Fibroblast of pulmonary artery (primary cell): ENCODE measurements at regions not wholly inside any gene's neighbourhood (a gene's known extent, or its start where the extent isn't known, plus 50 kb on each side); places are given as distances from the start of the nearest gene placed in this dataset.

Experiments used
- DNase-seq: peaks from one replicate; pipeline ENCODE4 v3.0.0-alpha.2; 2010; ENCODE audit warnings: low read depth
- H3K4me3 ChIP-seq: replicated peaks from 2 replicates; pipeline ENCODE4 v1.5.1; 2011; ENCODE audit warnings: low read depth, mild to moderate bottlenecking, control low read depth, low read length, moderate library complexity
- TF ChIP-seq, protein P1 (sequence below): IDR thresholded peaks from 2 replicates; pipeline ENCODE4 v1.5.1; 2011; ENCODE audit warnings: mild to moderate bottlenecking, control low read depth, low read length, inconsistent platforms; ENCODE audit errors: missing control alignments

DNA sequence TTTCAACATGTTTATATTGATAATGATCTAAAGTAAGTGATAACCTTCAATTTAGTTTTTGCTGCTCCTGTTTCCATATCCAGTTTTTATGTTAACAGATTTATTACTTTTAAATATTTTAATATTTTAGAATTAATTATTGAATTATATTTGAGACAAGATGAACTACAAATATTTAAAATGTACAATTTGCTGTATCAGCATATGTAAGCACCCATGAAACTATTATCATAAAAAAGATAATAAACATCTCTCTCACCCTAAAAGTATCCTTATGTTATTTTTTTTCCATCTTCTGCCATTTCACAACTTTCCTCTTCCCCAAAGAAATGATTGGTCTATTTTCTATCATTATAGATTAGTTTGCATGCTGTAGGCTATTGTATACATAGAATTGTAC is 1426.6 kb upstream of the PRR20A start:
- no peak overlapping the region for H3K4me3 ChIP-seq
- TF ChIP-seq, protein P1, sequence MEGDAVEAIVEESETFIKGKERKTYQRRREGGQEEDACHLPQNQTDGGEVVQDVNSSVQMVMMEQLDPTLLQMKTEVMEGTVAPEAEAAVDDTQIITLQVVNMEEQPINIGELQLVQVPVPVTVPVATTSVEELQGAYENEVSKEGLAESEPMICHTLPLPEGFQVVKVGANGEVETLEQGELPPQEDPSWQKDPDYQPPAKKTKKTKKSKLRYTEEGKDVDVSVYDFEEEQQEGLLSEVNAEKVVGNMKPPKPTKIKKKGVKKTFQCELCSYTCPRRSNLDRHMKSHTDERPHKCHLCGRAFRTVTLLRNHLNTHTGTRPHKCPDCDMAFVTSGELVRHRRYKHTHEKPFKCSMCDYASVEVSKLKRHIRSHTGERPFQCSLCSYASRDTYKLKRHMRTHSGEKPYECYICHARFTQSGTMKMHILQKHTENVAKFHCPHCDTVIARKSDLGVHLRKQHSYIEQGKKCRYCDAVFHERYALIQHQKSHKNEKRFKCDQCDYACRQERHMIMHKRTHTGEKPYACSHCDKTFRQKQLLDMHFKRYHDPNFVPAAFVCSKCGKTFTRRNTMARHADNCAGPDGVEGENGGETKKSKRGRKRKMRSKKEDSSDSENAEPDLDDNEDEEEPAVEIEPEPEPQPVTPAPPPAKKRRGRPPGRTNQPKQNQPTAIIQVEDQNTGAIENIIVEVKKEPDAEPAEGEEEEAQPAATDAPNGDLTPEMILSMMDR: no peak
- DNase-seq: no peak

GRCh38 chr13:55727683-55728082 is 1413.0 kb upstream of the PRR20A start:
- TF ChIP-seq, protein P1: no peak
- no peak for DNase-seq
- no peak overlapping the region for H3K4me3 ChIP-seq

DNA sequence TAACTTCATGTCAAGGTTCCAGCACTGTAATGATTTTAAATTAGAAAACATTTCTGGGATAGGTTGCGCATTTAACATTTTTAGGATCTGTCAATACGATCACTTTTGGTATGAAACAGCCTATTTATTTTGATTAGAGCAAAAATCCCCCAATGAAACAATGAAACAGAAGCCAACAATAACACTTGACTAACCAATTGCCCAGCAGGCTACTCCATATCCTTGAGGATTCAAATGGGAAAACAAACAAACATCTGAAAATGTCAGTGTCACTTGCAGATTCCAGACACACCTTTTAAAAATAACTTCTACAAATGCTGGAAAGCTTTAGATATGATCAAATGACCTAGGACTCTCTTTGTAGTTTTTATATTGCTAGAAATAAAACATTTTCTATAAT is 1412.5 kb upstream of the PRR20A start:
- no peak overlapping the region for H3K4me3 ChIP-seq
- no peak for DNase-seq
- TF ChIP-seq, protein P1: no peak

GRCh38 chr13:55745828-55746227 is 1394.9 kb upstream of the PRR20A start:
- TF ChIP-seq, protein P1: no peak

GRCh38 chr13:55761986-55762385 is 1378.7 kb upstream of the PRR20A start:
- no peak overlapping the region for H3K4me3 ChIP-seq
- TF ChIP-seq, protein P1: no peak
- no peak for DNase-seq

More at GRCh38 chr13:55745828-55746227, 1394.9 kb upstream of the PRR20A start:
- no peak overlapping the region for H3K4me3 ChIP-seq
- no peak for DNase-seq

GRCh38 chr13:55777612-55778011 is 1363.1 kb upstream of the PRR20A start:
- DNase-seq: no peak
- TF ChIP-seq, protein P1: no peak
- no peak overlapping the region for H3K4me3 ChIP-seq

DNA sequence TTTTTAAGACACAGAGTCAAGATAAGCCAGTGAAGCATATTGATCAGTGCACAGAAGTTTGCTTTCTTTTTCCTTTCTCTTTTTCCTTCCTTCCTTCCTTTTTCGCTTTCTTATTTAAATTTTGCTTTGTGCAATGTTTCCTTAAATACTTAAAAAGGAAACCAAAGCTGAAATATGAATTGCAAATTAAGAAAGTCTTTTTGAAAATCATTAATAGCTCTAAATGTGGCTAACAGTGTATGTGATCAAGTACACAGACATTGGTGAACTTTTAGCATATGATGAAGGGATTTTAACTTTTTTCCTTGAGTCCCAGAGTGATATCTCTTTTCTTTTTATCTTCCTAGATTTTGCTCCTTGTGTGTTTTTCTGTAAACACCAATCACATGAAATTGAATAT is 1356.9 kb upstream of the PRR20A start:
- TF ChIP-seq, protein P1: no peak
- H3K4me3 ChIP-seq: no peak overlapping the region
- DNase-seq: no peak
